ENCODE measurements at regions not wholly inside any gene's neighbourhood (a gene's known extent, or its start where the extent isn't known, plus 50 kb on each side); places are given as distances from the start of the nearest gene placed in this dataset.
"Not testable (repeated sequence)": the region's sequence is repeated elsewhere in the genome, so short reads cannot be mapped to it uniquely, and the experiment has no call there.

DNA sequence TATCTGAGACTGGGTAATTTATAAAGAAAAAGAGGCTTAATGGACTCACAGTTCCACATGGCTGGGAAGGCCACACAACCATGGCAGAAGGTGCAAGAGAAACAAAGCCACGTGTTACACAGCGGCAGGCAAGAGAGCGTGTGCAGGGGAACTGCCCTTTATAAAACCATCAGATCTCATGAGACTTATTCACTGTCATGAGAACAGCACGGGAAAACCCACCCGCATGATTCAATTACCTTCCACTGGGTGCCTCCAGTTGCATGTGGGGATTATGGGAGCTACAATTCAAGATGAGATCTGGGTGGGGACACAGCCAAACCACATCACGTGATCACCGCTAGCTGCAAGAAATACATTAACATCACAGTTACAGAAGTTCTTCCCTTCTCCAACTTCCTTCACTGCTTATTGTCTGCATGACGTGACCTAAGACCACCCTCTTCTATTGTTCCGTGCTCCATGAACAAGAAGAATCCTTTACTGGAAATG is 84.9 kb upstream of the SMARCA2 start:
- peak overlapping the region; percentile 72 for H3K4me3 Mint-ChIP-seq
- H3K27me3 Mint-ChIP-seq; H3K4me1 Mint-ChIP-seq; H3K36me3 Mint-ChIP-seq (ENCODE audit: low read depth); DNase-seq; H3K9me3 ChIP-seq (ENCODE audit: control insufficient read depth, low read length, poor library complexity, severe bottlenecking); H3K27ac Mint-ChIP-seq: not testable (repeated sequence)
- ATAC-seq = peak; percentile 28

DNA sequence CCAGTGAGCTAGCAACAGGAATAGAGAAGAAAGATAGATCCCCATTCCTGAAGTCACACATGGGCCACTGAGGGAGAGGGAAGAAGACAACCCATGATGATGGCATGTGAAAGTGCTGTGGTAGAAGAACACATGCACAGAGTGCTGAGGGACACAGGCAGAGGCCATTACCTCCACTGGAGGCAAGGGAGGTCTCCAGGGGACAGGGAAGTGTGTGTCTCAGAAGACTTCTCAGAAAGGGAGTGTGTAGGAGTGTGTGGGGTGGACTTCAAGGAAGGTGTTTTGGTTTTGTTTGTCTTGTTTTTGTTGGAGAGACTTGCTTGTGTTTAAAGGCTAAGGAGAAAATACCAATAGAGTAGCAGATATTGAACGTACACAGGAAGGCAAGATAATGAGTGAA is 77.0 kb upstream of the SMARCA2 start:
- peaks cover 3% of the 10 kb centered on the region for H3K36me3 Mint-ChIP-seq (ENCODE audit: low read depth)
- DNase-seq (no peak), ATAC-seq (no peak)
- no peak overlapping the region for H3K27ac Mint-ChIP-seq
- H3K27me3 Mint-ChIP-seq = peaks cover 14% of the 10 kb centered on the region
- peaks cover 8% of the 10 kb centered on the region for H3K4me1 Mint-ChIP-seq
- H3K9me3 ChIP-seq (ENCODE audit: control insufficient read depth, low read length, poor library complexity, severe bottlenecking) = no peaks in the 10 kb centered on the region
- H3K4me3 Mint-ChIP-seq = no peak overlapping the region

DNA sequence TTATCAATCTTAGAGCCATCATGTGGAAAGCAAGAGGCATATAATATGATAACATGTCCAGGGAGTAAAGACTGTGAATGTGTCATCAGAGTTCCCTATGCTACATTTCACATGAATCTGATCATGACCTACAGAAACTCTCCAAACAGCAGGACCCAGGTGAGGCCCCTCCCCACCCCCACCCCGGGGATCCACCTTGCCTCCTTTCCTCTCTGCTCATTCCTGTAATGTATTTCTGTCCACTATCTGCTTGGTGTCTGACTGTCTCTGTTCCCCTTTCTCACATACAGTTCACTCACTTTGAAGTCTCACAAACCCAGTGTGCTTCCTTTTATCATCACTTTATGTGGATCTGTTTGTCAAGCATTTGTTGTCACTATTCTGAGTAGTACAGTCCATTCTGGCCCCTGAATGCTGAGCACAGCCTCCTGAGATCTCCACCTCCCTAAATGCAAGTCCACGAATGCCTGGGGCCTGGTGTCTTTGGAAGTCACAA is 76.4 kb upstream of the SMARCA2 start:
- Mint-ChIP-seq H3K4me1 (peaks cover 8% of the 10 kb centered on the region), H3K4me3 (no peak overlapping the region), H3K27ac (no peak overlapping the region), H3K27me3 (peaks cover 14% of the 10 kb centered on the region), H3K36me3 (ENCODE audit: low read depth) (peaks cover 3% of the 10 kb centered on the region)
- ATAC-seq (no peak), DNase-seq (no peak)
- no peaks in the 10 kb centered on the region for H3K9me3 ChIP-seq (ENCODE audit: control insufficient read depth, low read length, poor library complexity, severe bottlenecking)

DNA sequence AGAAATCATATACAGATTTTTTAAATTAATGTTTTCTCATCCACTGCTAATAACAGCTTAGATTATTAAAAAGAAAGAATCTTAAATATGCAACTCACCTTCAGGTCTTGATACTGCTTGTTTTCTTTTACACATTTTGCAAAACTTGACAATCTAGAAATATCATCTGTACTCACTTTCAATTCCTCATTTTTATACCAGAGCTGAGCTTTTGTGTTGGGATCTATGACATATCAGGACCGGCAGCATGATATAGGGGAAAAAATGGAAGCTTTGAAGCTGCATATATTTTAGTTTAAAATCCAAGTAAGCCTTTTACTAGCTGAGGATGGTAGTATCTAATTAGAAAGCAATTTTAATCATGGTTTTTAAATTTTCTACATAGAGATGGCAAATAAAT is 75.7 kb upstream of the SMARCA2 start:
- H3K9me3 ChIP-seq (ENCODE audit: control insufficient read depth, low read length, poor library complexity, severe bottlenecking) = no peaks in the 10 kb centered on the region
- no peak for ATAC-seq
- Mint-ChIP-seq H3K4me1 (peaks cover 8% of the 10 kb centered on the region), H3K4me3 (no peak overlapping the region), H3K36me3 (ENCODE audit: low read depth) (peaks cover 3% of the 10 kb centered on the region), H3K27me3 (peaks cover 14% of the 10 kb centered on the region), H3K27ac (no peak overlapping the region)
- DNase-seq = no peak

DNA sequence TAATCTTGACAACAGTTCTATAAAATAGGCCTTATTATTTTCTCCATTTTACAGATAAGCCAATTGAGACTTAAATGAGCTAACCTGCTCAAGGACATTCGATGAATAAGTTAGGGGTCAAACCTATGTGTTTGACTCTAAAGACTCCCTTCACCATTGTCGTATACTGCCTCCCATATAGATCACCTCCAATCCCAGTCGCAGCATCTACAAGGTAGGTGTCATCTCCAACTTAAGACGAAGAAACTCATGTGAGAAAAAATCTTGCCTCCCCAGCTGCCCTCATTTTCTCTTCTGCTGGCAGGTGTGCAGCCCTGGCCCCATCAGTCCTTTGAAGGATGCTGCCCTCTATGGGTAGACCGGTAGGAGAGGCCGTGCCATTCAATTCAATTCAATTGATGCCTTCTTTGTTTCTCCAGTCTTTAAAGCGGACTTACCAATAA is 75.2 kb upstream of the SMARCA2 start:
- DNase-seq (peak in 1 of 3 donors; percentile 11), ATAC-seq (peak; percentile 85)
- Mint-ChIP-seq H3K27ac (no peak overlapping the region), H3K4me1 (peaks cover 8% of the 10 kb centered on the region), H3K4me3 (no peak overlapping the region), H3K27me3 (peaks cover 18% of the 10 kb centered on the region), H3K36me3 (ENCODE audit: low read depth) (peaks cover 3% of the 10 kb centered on the region)
- H3K9me3 ChIP-seq (ENCODE audit: control insufficient read depth, low read length, poor library complexity, severe bottlenecking) = no peaks in the 10 kb centered on the region

DNA sequence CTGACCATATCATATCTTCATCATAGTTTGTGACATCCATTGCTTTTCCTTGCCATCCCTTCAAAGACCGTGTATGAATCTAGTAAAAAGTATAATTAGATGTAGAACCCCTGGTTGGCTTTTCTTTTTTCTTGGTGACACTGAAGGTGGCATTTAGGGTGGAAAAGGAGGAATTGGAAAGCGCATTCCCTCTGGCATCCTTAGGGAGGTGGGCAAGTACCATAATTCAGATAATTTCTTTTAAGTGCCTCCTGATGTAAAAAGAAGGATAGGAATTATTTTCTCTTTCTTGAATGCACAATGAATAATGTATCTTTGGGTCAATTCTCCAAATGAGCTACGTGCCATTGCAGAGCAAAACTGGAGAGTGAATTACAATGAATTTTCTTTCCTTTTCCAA is 73.2 kb upstream of the SMARCA2 start:
- Mint-ChIP-seq H3K4me3 (no peak overlapping the region), H3K27me3 (peaks cover 23% of the 10 kb centered on the region), H3K27ac (no peak overlapping the region), H3K36me3 (ENCODE audit: low read depth) (peaks cover 3% of the 10 kb centered on the region), H3K4me1 (peaks cover 8% of the 10 kb centered on the region)
- DNase-seq = no peak
- no peak for ATAC-seq
- H3K9me3 ChIP-seq (ENCODE audit: control insufficient read depth, low read length, poor library complexity, severe bottlenecking) = no peaks in the 10 kb centered on the region

DNA sequence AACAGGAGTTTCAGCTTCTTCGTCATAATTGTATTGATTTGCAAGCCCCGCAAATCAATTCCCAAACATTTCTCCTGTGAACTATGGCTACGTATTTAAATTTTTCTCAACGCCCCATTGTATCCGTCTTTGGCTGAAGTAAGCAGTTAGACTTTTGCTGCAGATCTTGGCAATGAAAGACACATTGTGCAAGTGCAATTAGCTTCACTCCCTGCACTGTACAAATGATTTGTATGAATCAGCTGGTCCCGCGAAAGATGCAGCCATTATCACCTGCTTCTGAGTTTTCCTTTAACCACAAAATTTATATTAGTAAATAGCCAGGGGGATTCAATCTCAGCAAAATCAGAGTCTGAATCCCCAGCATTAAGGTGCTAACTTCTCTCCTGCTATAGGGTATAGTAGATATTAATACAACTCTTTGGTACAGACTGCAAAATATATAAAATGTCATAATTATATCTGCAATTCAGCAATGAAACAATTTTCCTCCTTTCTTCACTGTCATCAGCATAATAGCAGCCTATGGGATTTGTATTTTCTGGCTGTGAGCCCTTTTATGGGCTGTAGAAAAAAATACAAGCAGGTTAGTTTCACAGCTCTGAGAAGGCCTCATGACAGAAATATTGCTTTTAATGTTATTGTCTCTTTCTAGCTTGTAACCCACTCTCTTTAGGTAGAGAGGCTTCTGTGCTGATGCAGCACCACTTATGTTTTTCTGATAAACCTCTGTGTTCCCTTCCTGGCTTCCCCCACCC is 68.4 kb upstream of the SMARCA2 start:
- Mint-ChIP-seq H3K4me3 (no peak overlapping the region), H3K27ac (no peak overlapping the region), H3K36me3 (ENCODE audit: low read depth) (no peaks in the 10 kb centered on the region), H3K4me1 (peaks cover 2% of the 10 kb centered on the region), H3K27me3 (peaks cover 23% of the 10 kb centered on the region)
- H3K9me3 ChIP-seq (ENCODE audit: control insufficient read depth, low read length, poor library complexity, severe bottlenecking) = no peaks in the 10 kb centered on the region
- ATAC-seq = no peak
- DNase-seq = no peak

DNA sequence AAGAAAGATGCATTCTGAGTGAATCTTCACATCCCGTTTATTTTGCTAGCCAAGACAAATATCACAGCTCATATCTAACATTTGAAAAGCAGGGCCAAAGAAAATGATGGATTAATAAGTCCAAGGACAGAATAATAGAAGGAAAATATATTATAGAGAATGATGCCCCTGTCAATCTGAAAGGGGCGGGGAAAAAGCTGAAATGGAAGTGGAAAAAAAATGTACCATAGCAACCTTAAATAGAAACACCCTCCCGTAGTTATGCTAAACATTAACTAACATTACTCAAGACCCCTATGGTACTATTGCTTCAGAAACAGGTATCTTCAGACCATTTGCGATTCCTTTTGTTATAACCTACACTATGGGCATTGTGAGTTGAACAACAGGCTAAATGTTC is 67.7 kb upstream of the SMARCA2 start:
- Mint-ChIP-seq H3K4me1 (peaks cover 2% of the 10 kb centered on the region), H3K27me3 (peaks cover 17% of the 10 kb centered on the region), H3K4me3 (no peak overlapping the region), H3K36me3 (ENCODE audit: low read depth) (no peaks in the 10 kb centered on the region), H3K27ac (no peak overlapping the region)
- no peak for ATAC-seq
- no peaks in the 10 kb centered on the region for H3K9me3 ChIP-seq (ENCODE audit: control insufficient read depth, low read length, poor library complexity, severe bottlenecking)
- no peak for DNase-seq

DNA sequence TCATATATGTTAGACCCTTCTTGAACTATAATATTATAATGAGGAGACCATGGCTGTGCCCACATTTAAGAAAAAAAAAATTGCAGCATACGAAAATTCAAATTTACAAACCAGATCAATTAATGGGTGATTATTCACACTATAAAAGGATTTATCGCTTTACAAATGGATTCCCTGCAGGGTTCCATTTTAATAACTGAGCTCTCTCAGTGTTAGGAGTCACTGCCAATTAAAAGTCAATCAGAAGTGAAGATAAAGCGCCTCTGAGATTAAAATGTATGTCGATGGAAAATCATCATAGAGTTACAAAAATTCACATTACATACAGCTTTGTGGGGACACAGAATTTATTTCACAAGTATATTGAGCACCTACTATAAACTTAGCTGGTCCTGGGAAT is 66.6 kb upstream of the SMARCA2 start:
- H3K27me3 Mint-ChIP-seq = peaks cover 17% of the 10 kb centered on the region
- no peak overlapping the region for H3K27ac Mint-ChIP-seq
- H3K4me1 Mint-ChIP-seq = peaks cover 2% of the 10 kb centered on the region
- no peak for ATAC-seq
- no peaks in the 10 kb centered on the region for H3K9me3 ChIP-seq (ENCODE audit: control insufficient read depth, low read length, poor library complexity, severe bottlenecking)
- DNase-seq = no peak
- H3K36me3 Mint-ChIP-seq (ENCODE audit: low read depth) = no peaks in the 10 kb centered on the region
- H3K4me3 Mint-ChIP-seq = no peak overlapping the region

DNA sequence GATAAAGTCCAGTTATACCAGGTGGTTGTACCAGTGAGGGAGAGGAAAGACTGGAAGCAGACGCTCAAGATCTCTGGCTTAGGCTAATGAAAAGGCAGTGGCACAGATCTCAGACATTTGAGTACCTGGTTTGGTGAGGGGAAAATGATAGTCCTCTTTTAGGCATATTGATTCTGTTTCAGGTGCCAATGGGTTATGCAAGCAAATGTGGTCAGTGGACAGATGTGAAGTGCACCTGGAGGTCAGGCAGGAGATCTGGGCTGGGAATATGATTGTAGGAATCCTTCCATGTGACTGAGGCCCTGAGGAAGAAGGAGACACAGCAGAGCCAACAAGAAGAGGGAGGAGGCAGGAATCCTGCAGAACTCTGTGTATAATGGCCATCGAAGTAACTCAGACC is 63.7 kb upstream of the SMARCA2 start:
- DNase-seq (no peak), ATAC-seq (no peak)
- Mint-ChIP-seq H3K27me3 (peaks cover 9% of the 10 kb centered on the region), H3K27ac (no peak overlapping the region), H3K4me3 (no peak overlapping the region), H3K36me3 (ENCODE audit: low read depth) (no peaks in the 10 kb centered on the region), H3K4me1 (peaks cover 5% of the 10 kb centered on the region)
- no peaks in the 10 kb centered on the region for H3K9me3 ChIP-seq (ENCODE audit: control insufficient read depth, low read length, poor library complexity, severe bottlenecking)

DNA sequence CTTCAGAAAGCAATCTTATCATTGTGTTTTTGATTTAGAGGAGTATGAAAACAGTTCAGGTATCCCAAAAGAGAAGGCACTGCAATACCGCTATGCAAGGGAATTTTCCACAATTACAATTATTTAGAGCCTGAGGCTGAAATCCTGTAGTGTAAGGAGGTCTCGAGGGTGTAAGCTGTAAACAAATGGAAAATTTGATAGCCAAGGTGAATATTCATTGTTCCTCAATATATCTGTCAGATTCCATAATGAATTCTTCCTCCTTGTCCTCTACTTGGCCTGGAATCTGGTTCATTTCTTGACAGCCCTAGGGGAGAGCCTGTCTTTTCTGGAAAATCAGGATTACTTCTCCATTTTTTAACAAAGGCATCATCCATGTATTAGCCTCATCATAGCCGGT is 63.1 kb upstream of the SMARCA2 start:
- H3K4me1 Mint-ChIP-seq = peaks cover 5% of the 10 kb centered on the region
- no peak overlapping the region for H3K4me3 Mint-ChIP-seq
- no peaks in the 10 kb centered on the region for H3K36me3 Mint-ChIP-seq (ENCODE audit: low read depth)
- DNase-seq (no peak), ATAC-seq (no peak)
- H3K27me3 Mint-ChIP-seq = peaks cover 9% of the 10 kb centered on the region
- no peaks in the 10 kb centered on the region for H3K9me3 ChIP-seq (ENCODE audit: control insufficient read depth, low read length, poor library complexity, severe bottlenecking)
- no peak overlapping the region for H3K27ac Mint-ChIP-seq

DNA sequence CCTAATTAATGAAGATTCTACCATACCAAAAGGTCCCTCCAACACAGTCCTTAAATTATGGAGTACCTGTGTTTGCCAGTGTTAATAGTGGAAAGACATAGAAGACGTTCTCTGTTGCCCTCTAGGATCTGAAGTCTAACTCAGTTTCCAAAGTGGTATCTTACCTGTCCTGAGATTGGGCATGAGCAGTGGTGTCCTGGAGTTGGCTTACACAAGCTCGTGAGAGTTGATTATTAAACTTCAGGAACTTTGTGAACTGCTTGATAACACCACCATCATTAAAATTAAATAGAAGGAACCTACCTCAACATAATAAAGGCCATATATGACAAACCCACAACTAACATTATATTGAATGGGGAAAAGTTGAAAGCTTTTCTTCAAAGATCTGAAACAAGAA is 60.9 kb upstream of the SMARCA2 start:
- DNase-seq = no peak
- no peak overlapping the region for H3K27ac Mint-ChIP-seq
- H3K36me3 Mint-ChIP-seq (ENCODE audit: low read depth) = peaks cover 2% of the 10 kb centered on the region
- H3K4me3 Mint-ChIP-seq = no peak overlapping the region
- H3K9me3 ChIP-seq (ENCODE audit: control insufficient read depth, low read length, poor library complexity, severe bottlenecking) = no peaks in the 10 kb centered on the region
- ATAC-seq = no peak
- no peaks in the 10 kb centered on the region for H3K27me3 Mint-ChIP-seq
- H3K4me1 Mint-ChIP-seq = peaks cover 3% of the 10 kb centered on the region

DNA sequence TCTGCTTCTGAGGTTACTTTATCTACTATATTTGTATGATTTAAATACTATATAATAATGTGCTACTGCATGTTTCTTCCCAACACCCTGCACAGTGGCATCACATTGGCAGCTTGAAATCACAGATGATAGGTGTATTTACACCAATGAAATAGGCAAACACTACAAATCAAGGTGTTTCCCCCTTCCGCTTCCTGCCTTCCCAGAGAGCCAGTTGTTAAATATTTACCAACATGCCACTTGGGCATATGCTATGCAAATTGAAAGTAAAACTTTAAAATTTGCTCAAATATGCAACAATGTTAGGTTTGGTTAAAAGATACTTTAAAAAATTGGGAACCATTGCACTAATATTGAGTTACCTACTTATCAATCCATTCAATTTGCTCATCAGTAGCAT is 58.2 kb upstream of the SMARCA2 start:
- Mint-ChIP-seq H3K4me3 (no peak overlapping the region), H3K27me3 (no peaks in the 10 kb centered on the region), H3K27ac (no peak overlapping the region), H3K36me3 (ENCODE audit: low read depth) (peaks cover 2% of the 10 kb centered on the region), H3K4me1 (peaks cover 3% of the 10 kb centered on the region)
- DNase-seq (no peak), ATAC-seq (no peak)
- no peaks in the 10 kb centered on the region for H3K9me3 ChIP-seq (ENCODE audit: control insufficient read depth, low read length, poor library complexity, severe bottlenecking)

DNA sequence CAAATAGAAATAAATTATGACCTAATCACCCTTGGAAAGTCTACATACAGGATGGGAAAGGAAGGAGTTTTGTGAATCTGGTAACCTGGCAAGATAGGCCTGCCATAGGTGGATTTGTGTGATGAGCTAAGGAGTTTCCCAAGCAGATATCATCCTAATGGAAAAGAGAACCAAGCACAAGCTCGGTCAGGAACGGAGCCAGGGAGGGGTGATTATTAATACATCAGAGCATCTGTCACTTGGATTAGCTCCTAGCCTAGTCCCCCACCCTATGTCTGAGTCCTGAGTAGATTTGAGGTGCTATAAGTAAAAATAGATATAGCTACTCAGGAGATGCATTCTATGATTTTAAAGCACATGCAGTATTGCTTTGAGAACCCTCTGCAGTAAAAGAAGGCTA is 57.3 kb upstream of the SMARCA2 start:
- peaks cover 3% of the 10 kb centered on the region for H3K4me1 Mint-ChIP-seq
- ATAC-seq = no peak
- H3K36me3 Mint-ChIP-seq (ENCODE audit: low read depth) = peaks cover 2% of the 10 kb centered on the region
- no peak overlapping the region for H3K27ac Mint-ChIP-seq
- no peak for DNase-seq
- H3K27me3 Mint-ChIP-seq = no peaks in the 10 kb centered on the region
- no peaks in the 10 kb centered on the region for H3K9me3 ChIP-seq (ENCODE audit: control insufficient read depth, low read length, poor library complexity, severe bottlenecking)
- no peak overlapping the region for H3K4me3 Mint-ChIP-seq
